ENCODE measurements at regions not wholly inside any gene's neighbourhood (a gene's known extent, or its start where the extent isn't known, plus 50 kb on each side); places are given as distances from the start of the nearest gene placed in this dataset.

- no peaks in the 10 kb centered on the region for H3K36me3 ChIP-seq (ENCODE audit: insufficient read depth, low read length)
- no peak overlapping the region for H3K27ac ChIP-seq (ENCODE audit: low read depth, low read length, poor library complexity, severe bottlenecking)
- no peak overlapping the region for H3K9ac ChIP-seq (ENCODE audit: low read length)
- H3K4me2 ChIP-seq (ENCODE audit: low read length): no peak overlapping the region
- no peaks in the 10 kb centered on the region for H3K79me2 ChIP-seq (ENCODE audit: insufficient read depth, low read length)
- no peaks in the 10 kb centered on the region for H3K9me3 ChIP-seq (ENCODE audit: low read length)
- H3K4me1 ChIP-seq (ENCODE audit: insufficient read depth, low read length, severe bottlenecking): no peaks in the 10 kb centered on the region
- no peak overlapping the region for H3K4me3 ChIP-seq (ENCODE audit: low read depth, low read length, poor library complexity, severe bottlenecking)
- no peaks in the 10 kb centered on the region for H4K20me1 ChIP-seq (ENCODE audit: insufficient read depth, low read length)
- no peaks in the 10 kb centered on the region for H3K9me2 ChIP-seq (ENCODE audit: low read depth, low read length)
- no peaks in the 10 kb centered on the region for H3K27me3 ChIP-seq (ENCODE audit: insufficient read depth, low read length)
- TF ChIP-seq, protein P1, sequence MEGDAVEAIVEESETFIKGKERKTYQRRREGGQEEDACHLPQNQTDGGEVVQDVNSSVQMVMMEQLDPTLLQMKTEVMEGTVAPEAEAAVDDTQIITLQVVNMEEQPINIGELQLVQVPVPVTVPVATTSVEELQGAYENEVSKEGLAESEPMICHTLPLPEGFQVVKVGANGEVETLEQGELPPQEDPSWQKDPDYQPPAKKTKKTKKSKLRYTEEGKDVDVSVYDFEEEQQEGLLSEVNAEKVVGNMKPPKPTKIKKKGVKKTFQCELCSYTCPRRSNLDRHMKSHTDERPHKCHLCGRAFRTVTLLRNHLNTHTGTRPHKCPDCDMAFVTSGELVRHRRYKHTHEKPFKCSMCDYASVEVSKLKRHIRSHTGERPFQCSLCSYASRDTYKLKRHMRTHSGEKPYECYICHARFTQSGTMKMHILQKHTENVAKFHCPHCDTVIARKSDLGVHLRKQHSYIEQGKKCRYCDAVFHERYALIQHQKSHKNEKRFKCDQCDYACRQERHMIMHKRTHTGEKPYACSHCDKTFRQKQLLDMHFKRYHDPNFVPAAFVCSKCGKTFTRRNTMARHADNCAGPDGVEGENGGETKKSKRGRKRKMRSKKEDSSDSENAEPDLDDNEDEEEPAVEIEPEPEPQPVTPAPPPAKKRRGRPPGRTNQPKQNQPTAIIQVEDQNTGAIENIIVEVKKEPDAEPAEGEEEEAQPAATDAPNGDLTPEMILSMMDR (IDR thresholded peaks at IDR 0.05; ENCODE audit: low read length): no peak
- TF ChIP-seq EZH2 (IDR thresholded peaks at IDR 0.05; ENCODE audit: borderline replicate concordance, low read length): no peak
- H2AFZ ChIP-seq (ENCODE audit: low read length): no peak overlapping the region
- no peaks in the 10 kb centered on the region for H3F3A ChIP-seq (ENCODE audit: insufficient read depth, low read length)
These were observed 108.4 kb upstream of the SLC6A11 start for GRCh38 chr3:10707400-10708215.

- H3K9me2 ChIP-seq (ENCODE audit: low read depth, low read length): no peaks in the 10 kb centered on the region
- no peaks in the 10 kb centered on the region for H3K79me2 ChIP-seq (ENCODE audit: insufficient read depth, low read length)
- H3K4me2 ChIP-seq (ENCODE audit: low read length): no peak overlapping the region
- H3K4me3 ChIP-seq (ENCODE audit: low read depth, low read length, poor library complexity, severe bottlenecking): no peak overlapping the region
- H3F3A ChIP-seq (ENCODE audit: insufficient read depth, low read length): no peaks in the 10 kb centered on the region
- no peaks in the 10 kb centered on the region for H3K9me3 ChIP-seq (ENCODE audit: low read length)
- no peak overlapping the region for H2AFZ ChIP-seq (ENCODE audit: low read length)
- H3K36me3 ChIP-seq (ENCODE audit: insufficient read depth, low read length): no peaks in the 10 kb centered on the region
- no peaks in the 10 kb centered on the region for H3K27me3 ChIP-seq (ENCODE audit: insufficient read depth, low read length)
- no peaks in the 10 kb centered on the region for H3K4me1 ChIP-seq (ENCODE audit: insufficient read depth, low read length, severe bottlenecking)
- no peak overlapping the region for H3K27ac ChIP-seq (ENCODE audit: low read depth, low read length, poor library complexity, severe bottlenecking)
- no peaks in the 10 kb centered on the region for H4K20me1 ChIP-seq (ENCODE audit: insufficient read depth, low read length)
- no peak for TF ChIP-seq EZH2 (IDR thresholded peaks at IDR 0.05; ENCODE audit: borderline replicate concordance, low read length)
- TF ChIP-seq, protein P1 (IDR thresholded peaks at IDR 0.05; ENCODE audit: low read length): no peak
- H3K9ac ChIP-seq (ENCODE audit: low read length): no peak overlapping the region
These were observed 107.7 kb upstream of the SLC6A11 start for GRCh38 chr3:10708216-10708893.

DNA sequence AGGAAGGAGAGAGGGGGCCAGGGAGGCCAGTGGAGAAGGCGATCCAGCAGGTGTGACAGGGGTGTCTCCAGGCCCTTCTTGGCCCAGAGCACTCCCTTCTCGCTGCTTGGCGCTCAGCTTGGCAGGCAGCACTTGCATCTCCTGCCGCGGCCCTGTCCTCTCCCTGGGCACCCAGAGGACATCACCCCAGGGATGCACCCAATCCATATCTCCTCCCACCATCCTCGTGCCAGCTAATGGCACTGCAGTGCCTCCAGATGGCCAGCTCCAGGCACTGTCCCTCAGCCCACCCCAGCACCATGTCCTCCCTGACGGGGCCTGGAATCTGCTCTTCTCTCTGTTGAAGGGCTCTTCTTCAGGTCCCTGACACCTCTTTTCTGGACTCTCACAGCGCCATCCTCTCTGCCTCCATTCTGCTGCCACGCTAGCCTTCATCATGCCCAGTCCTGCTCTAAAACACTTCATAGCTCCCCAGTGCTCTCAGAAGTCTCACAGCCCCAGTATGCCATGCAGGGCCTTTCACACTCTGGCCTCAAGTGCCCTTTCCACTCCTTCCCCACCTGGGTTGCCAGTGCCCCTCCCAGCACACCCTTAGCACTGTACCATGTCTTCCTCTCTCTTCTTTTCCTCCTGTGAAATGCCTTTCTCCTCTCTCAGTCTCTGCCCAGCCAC is 106.8 kb upstream of the SLC6A11 start:
- TF ChIP-seq EZH2 (IDR thresholded peaks at IDR 0.05; ENCODE audit: borderline replicate concordance, low read length): no peak
- TF ChIP-seq, protein P1 (IDR thresholded peaks at IDR 0.05; ENCODE audit: low read length): no peak
- H3K9ac ChIP-seq (ENCODE audit: low read length): no peak overlapping the region
- no peaks in the 10 kb centered on the region for H3K27me3 ChIP-seq (ENCODE audit: insufficient read depth, low read length)
- H3K4me1 ChIP-seq (ENCODE audit: insufficient read depth, low read length, severe bottlenecking): no peaks in the 10 kb centered on the region
- no peaks in the 10 kb centered on the region for H3K36me3 ChIP-seq (ENCODE audit: insufficient read depth, low read length)
- no peaks in the 10 kb centered on the region for H3K79me2 ChIP-seq (ENCODE audit: insufficient read depth, low read length)
- no peaks in the 10 kb centered on the region for H4K20me1 ChIP-seq (ENCODE audit: insufficient read depth, low read length)
- no peak overlapping the region for H3K4me2 ChIP-seq (ENCODE audit: low read length)
- H2AFZ ChIP-seq (ENCODE audit: low read length): no peak overlapping the region
- H3K9me2 ChIP-seq (ENCODE audit: low read depth, low read length): no peaks in the 10 kb centered on the region
- no peak overlapping the region for H3K27ac ChIP-seq (ENCODE audit: low read depth, low read length, poor library complexity, severe bottlenecking)
- H3K4me3 ChIP-seq (ENCODE audit: low read depth, low read length, poor library complexity, severe bottlenecking): no peak overlapping the region
- H3F3A ChIP-seq (ENCODE audit: insufficient read depth, low read length): no peaks in the 10 kb centered on the region
- no peaks in the 10 kb centered on the region for H3K9me3 ChIP-seq (ENCODE audit: low read length)

Data from OCI-LY1 (cell line).